NCI-H345 treated with DMSO at 0.1 percent for 48 hours (cell line): ENCODE measurements at regions not wholly inside any gene's neighbourhood (a gene's known extent, or its start where the extent isn't known, plus 50 kb on each side); places are given as distances from the start of the nearest gene placed in this dataset.

Source experiments
- DNase-seq: peaks from one replicate; lab custom pipeline; 2025; ENCODE audit not compliant: unreplicated experiment; lab: John Stamatoyannopoulos, UW

- DNase-seq, result no peak
Observed at GRCh38 chr3:99542767-99543518, 95.5 kb upstream of the COL8A1 start.

GRCh38 chr3:99541181-99541580 is 97.2 kb upstream of the COL8A1 start:
- DNase-seq, result no peak

GRCh38 chr3:99537416-99537815 is 101.0 kb upstream of the COL8A1 start:
- DNase-seq, result no peak

DNA sequence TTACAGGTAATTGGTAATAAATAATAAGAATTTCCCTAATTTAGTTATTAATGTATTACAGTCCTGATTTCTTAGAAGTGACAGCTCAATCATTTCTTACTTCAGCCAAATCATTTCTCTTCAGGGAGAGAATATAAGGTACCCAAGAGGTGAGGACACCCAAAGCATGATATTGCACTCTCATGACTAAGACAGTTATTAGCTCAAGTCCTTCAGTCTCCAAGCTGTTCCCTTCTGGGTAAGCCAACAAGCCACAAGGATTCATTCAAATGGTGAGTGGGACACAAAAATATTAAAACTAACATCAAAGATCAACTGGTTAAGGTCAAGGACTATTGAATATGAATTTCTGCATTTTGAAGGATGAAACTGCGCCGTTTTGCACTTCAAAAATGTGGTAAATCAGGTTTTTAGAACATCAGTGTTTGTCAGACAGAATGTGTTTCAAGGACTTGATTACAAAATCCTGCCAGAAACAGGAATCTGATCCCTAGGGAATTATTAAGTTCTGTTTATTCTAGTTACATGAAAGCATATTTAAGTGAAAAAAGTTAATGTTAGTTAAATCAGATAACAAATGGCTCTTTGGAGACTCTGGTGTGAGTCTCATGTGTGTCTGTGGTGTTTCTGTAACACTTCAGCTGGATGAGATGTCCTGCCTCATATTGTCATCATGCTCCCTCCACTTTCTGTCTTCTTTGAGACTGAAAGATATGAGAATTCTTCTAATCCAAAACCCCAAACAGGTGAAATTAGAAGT is 101.7 kb upstream of the COL8A1 start:
- no peak for DNase-seq

- no peak for DNase-seq
Observed at GRCh38 chr3:99534951-99535704, 103.3 kb upstream of the COL8A1 start.

GRCh38 chr3:99532246-99532645 is 106.1 kb upstream of the COL8A1 start:
- DNase-seq, result no peak

GRCh38 chr3:99529265-99529664 is 109.1 kb upstream of the COL8A1 start:
- DNase-seq, result no peak

- no peak for DNase-seq
Observed at GRCh38 chr3:99526921-99527320, 111.5 kb upstream of the COL8A1 start.

DNA sequence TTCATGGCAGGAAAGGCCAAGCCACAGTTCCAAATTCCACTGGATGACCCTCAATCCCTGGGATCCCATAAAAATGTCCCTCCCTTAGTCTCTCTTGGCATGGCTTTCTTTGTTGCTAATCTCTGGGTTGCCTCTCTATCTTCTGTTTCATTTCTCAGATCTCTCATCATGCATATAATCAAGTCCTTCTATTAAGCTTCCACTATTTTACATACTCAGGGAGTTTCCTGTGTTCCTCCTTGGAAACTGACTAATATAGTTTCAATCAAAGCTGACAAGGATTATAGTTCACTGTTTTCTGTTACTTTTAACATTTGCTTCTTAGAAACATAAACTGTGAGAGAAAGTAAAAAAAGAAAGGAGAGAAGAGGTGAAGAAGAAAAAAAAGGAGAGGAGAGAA is 113.8 kb upstream of the COL8A1 start:
- no peak for DNase-seq

GRCh38 chr3:99523431-99524127 is 114.8 kb upstream of the COL8A1 start:
- no peak for DNase-seq

DNA sequence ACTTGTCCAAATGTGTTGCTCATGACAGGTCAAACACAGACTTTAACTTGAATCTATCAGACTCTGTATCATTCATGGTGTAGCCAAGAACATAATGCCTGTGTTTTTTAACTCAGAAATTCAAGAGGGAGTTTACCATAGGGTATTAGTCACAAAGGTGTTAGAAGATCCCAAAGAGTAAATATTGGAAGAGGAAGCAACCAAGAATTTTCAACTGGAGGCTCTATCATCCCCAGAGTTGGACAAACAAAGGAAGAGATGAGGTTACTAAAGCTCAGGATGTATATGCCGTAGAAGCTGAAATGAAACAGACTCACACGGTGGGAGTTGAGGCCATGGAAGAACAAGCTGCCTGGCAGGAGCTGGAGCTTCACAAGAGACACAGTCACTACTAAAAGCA is 116.2 kb upstream of the COL8A1 start:
- DNase-seq, result no peak

- no peak for DNase-seq
Observed at GRCh38 chr3:99521551-99521950, 116.8 kb upstream of the COL8A1 start.

GRCh38 chr3:99520513-99520912 is 117.9 kb upstream of the COL8A1 start:
- DNase-seq, result no peak

- DNase-seq, result no peak
Observed at GRCh38 chr3:99516936-99517335, 121.5 kb upstream of the COL8A1 start.

DNA sequence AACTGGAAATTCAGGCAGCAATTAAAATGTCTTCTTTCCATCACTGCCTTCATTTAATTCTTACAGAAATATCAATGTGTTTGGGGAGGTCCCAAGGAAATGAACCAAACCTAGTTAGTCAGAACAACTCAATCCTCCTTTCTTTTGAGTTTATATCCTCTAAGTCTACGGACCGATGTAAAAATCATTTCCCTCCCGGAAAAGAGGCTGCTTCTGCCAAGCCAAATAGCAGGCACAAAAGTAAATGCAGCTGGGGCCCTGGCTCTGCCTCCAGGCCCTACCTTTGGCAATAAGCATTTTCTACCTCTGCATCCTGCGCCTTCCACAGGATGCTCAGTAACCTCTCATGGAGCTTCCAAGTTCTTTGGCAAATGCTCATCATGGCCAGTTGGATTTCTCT is 122.5 kb upstream of the COL8A1 start:
- no peak for DNase-seq

DNA sequence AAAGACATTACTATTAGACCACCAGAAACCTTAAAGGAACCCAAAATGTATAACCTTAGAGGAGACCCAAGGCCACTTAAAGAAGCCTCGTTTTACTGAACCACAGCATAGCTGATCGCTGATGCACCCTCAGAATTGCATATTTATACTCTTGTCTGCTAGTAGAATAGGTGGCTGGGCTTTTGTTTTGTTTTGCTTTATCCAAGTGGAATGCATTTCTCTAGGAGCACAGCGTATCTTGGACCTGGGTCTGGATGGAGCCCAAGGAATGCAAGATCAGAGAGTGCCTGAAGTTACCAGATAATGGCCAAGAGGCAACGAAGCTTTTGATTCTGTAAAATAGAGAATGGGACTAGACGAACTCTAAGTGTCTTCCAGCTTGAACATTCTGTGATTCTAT is 129.2 kb upstream of the COL8A1 start:
- no peak for DNase-seq

DNA sequence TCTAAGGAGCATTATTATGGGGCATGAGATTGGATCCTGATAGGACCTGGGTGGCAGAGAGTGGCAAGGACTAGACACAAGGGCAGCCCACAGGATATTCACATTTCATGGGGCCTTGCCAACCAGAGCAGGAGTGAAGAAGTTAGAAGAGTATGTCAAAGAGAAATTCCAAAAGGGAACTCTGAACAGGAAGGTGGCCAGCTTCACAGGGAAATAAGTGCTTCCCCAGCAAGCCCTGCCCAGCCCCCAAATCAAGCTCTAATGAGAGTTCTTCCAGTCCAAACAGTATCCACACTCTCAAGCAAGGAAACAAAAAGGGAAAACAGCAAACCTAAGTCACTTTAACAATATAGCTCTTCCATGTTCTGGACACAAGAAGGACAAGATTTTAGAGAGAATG is 130.2 kb upstream of the COL8A1 start:
- no peak for DNase-seq

GRCh38 chr3:99505646-99506269 is 132.6 kb upstream of the COL8A1 start:
- DNase-seq, result no peak

DNA sequence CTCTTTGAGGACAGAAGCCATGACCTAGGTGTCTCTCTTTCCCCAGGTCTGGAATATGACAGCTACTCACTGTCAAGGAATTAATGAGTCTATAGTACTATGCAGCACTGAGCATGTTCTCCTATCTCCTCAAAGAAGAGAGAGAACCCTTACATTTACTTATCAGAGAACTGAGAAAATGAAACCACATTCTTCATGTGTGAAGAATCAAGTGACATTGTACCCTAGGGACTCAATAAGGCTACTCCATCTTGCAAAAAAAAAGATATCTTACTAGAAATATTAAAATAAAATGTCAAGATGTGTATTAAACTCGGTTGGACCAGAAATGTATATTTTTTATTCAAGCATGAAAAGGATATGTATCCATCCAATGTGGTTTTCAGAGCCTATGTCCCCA is 133.2 kb upstream of the COL8A1 start:
- DNase-seq, result no peak

DNA sequence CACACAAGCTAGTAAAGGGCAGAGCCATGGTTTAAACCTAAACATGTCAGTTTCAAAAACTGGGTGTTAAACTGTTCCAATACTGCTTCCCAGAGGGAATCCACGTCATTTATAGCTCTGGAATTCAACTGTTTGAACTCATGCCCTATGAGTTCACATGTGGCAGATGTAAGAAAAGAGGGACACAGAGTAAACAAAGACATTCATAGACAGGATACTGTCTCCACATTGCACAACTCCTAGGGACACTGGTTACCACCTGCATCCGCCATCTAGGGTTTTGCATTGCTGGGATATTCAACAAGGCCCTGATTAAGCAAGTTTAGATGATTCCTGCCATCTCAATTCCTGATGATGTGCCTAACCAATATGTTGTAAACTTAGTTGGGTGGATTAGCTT is 134.1 kb upstream of the COL8A1 start:
- DNase-seq, result no peak

DNA sequence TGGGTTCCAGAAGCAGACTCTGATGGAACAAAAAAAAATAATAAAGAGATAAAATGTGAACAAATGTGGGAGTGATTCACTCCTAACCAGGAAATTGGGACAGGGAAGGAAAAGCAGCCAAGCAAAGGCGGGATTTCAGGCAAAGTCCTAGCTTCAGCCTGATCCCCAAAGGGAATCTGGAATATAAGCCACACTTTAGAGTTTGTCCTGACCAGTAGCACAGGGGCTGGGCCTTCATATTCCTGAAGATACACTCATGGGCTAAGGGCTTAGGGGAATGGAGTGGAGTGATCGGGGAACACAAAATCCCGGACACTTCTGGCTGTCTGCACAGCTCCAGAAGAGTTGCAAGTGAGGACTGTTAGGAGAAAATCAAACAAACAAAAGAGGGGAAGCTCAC is 135.0 kb upstream of the COL8A1 start:
- no peak for DNase-seq
